ENCODE measurements at regions not wholly inside any gene's neighbourhood (a gene's known extent, or its start where the extent isn't known, plus 50 kb on each side); places are given as distances from the start of the nearest gene placed in this dataset.

DNA sequence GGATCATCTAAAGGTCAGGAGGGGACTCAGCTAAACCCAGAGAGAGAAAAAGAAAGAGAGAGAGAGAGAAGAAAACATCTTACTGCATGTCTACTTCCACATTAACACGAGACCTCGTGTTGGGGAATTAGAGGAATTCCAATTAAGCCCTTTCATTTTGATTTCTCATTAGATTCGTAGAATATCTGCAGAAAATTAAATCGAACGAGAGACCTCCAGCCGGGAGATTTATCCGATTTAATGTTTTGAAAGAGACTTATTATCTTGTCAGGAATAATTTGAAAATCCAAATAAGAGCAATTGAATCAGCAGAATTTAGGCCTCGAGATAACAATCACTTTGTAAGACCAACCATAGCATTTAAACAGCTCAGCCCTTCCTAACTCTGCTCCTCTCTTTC is 175.6 kb downstream of the ABCC12 start:
- DNase-seq (ENCODE audit: low read depth, low spot score) (no peak), FAIRE-seq (no peak)
- Histone ChIP-seq H3K27ac (ENCODE audit: control insufficient read depth, insufficient read depth, low read length) (no peak overlapping the region), H3K79me2 (ENCODE audit: control insufficient read depth, insufficient read depth, low read length) (no peaks in the 10 kb centered on the region), H3K9me1 (ENCODE audit: control insufficient read depth, extremely low read depth, insufficient read depth, low read length) (no peaks in the 10 kb centered on the region), H3K9ac (ENCODE audit: control insufficient read depth, extremely low read depth, insufficient read depth, low read length) (no peak overlapping the region), H4K20me1 (ENCODE audit: control insufficient read depth, extremely low read depth, insufficient read depth, low read length) (no peaks in the 10 kb centered on the region), H3K4me2 (ENCODE audit: control insufficient read depth, extremely low read depth, insufficient read depth, low read depth, low read length) (no peak overlapping the region), H3K4me1 (ENCODE audit: control insufficient read depth, extremely low read depth, insufficient read depth, low read length) (no peaks in the 10 kb centered on the region), H3K27me3 (ENCODE audit: control insufficient read depth, extremely low read depth, insufficient read depth, low read length) (peaks cover 14% of the 10 kb centered on the region), H3K4me3 (ENCODE audit: control insufficient read depth in 2 of 3, extremely low read depth in 1 of 3, insufficient read depth in 2 of 3, low read depth in 1 of 3, low read length in 3 of 3) (no peak overlapping the region), H3K36me3 (ENCODE audit: control insufficient read depth in 2 of 2, extremely low read depth in 1 of 2, insufficient read depth in 2 of 2, low read length in 2 of 2) (no peaks in the 10 kb centered on the region), H3K9me3 (ENCODE audit: control insufficient read depth, low read depth, low read length) (no peaks in the 10 kb centered on the region), H2AFZ (ENCODE audit: control insufficient read depth, low read length) (no peak overlapping the region)
- dilution Hi-C loops (cut with MboI; ENCODE audit: extremely low pct_ligation_motif_present, low sequenced_read_pairs) = no loop called here
- TF ChIP-seq CTCF (optimal IDR thresholded peaks at IDR 0.05 in 1 of 3, IDR thresholded peaks at IDR 0.05 in 1 of 3, conservative IDR thresholded peaks at IDR 0.05 in 1 of 3; ENCODE audit: extremely low read depth in 1 of 3, insufficient read depth in 2 of 3, low read length in 3 of 3) = no peak
- no peak for TF ChIP-seq EZH2 (IDR thresholded peaks at IDR 0.05; ENCODE audit: low read length)

- DNase-seq (ENCODE audit: low read depth, low spot score) = no peak
- no peak overlapping the region for H3K27ac ChIP-seq (ENCODE audit: control insufficient read depth, insufficient read depth, low read length)
- H3K27me3 ChIP-seq (ENCODE audit: control insufficient read depth, extremely low read depth, insufficient read depth, low read length) = peaks cover 14% of the 10 kb centered on the region
- no peak for FAIRE-seq
- H3K36me3 ChIP-seq (ENCODE audit: control insufficient read depth in 2 of 2, extremely low read depth in 1 of 2, insufficient read depth in 2 of 2, low read length in 2 of 2) = no peaks in the 10 kb centered on the region
- no peak for TF ChIP-seq CTCF (optimal IDR thresholded peaks at IDR 0.05 in 1 of 3, IDR thresholded peaks at IDR 0.05 in 1 of 3, conservative IDR thresholded peaks at IDR 0.05 in 1 of 3; ENCODE audit: extremely low read depth in 1 of 3, insufficient read depth in 2 of 3, low read length in 3 of 3)
- no peak for TF ChIP-seq EZH2 (IDR thresholded peaks at IDR 0.05; ENCODE audit: low read length)
- no peak overlapping the region for H2AFZ ChIP-seq (ENCODE audit: control insufficient read depth, low read length)
- dilution Hi-C loops (cut with MboI; ENCODE audit: extremely low pct_ligation_motif_present, low sequenced_read_pairs) = no loop called here
- H4K20me1 ChIP-seq (ENCODE audit: control insufficient read depth, extremely low read depth, insufficient read depth, low read length) = no peaks in the 10 kb centered on the region
- no peak overlapping the region for H3K4me3 ChIP-seq (ENCODE audit: control insufficient read depth in 2 of 3, extremely low read depth in 1 of 3, insufficient read depth in 2 of 3, low read depth in 1 of 3, low read length in 3 of 3)
- no peaks in the 10 kb centered on the region for H3K79me2 ChIP-seq (ENCODE audit: control insufficient read depth, insufficient read depth, low read length)
- H3K9ac ChIP-seq (ENCODE audit: control insufficient read depth, extremely low read depth, insufficient read depth, low read length) = no peak overlapping the region
- no peaks in the 10 kb centered on the region for H3K4me1 ChIP-seq (ENCODE audit: control insufficient read depth, extremely low read depth, insufficient read depth, low read length)
- no peaks in the 10 kb centered on the region for H3K9me1 ChIP-seq (ENCODE audit: control insufficient read depth, extremely low read depth, insufficient read depth, low read length)
- no peak overlapping the region for H3K4me2 ChIP-seq (ENCODE audit: control insufficient read depth, extremely low read depth, insufficient read depth, low read depth, low read length)
- H3K9me3 ChIP-seq (ENCODE audit: control insufficient read depth, low read depth, low read length) = no peaks in the 10 kb centered on the region
These were observed 176.1 kb downstream of the ABCC12 start for GRCh38 chr16:47979616-47980182.
